ENCODE measurements at regions not wholly inside any gene's neighbourhood (a gene's known extent, or its start where the extent isn't known, plus 50 kb on each side); places are given as distances from the start of the nearest gene placed in this dataset.
"Not testable (repeated sequence)": the region's sequence is repeated elsewhere in the genome, so short reads cannot be mapped to it uniquely, and the experiment has no call there.

GRCh38 chr4:127256500-127256899 lies 376.3 kb upstream of the INTU start:
- ATAC-seq (no peak), DNase-seq (no peak)
- no peaks in the 10 kb centered on the region for H3K36me3 Mint-ChIP-seq (ENCODE audit: insufficient read depth)
- H3K4me1 Mint-ChIP-seq (ENCODE audit: low read depth), result no peaks in the 10 kb centered on the region
- no peak overlapping the region for H3K4me3 Mint-ChIP-seq
- peaks cover under 1% of the 10 kb centered on the region for H3K9me3 Mint-ChIP-seq
- H3K27me3 Mint-ChIP-seq (ENCODE audit: low read depth), result no peaks in the 10 kb centered on the region

GRCh38 chr4:127261476-127261875 lies 371.3 kb upstream of the INTU start:
- Mint-ChIP-seq H3K4me3 (no peak overlapping the region), H3K36me3 (ENCODE audit: insufficient read depth) (no peaks in the 10 kb centered on the region), H3K4me1 (ENCODE audit: low read depth) (no peaks in the 10 kb centered on the region)

GRCh38 chr4:127268367-127268766 lies 364.4 kb upstream of the INTU start:
- peaks cover 13% of the 10 kb centered on the region for H3K9me3 Mint-ChIP-seq
- DNase-seq (no peak), ATAC-seq (no peak)
- no peaks in the 10 kb centered on the region for H3K4me1 Mint-ChIP-seq (ENCODE audit: low read depth)
- no peak overlapping the region for H3K4me3 Mint-ChIP-seq
- H3K36me3 Mint-ChIP-seq (ENCODE audit: insufficient read depth), result no peaks in the 10 kb centered on the region
- no peaks in the 10 kb centered on the region for H3K27me3 Mint-ChIP-seq (ENCODE audit: low read depth)

More at GRCh38 chr4:127261476-127261875, 371.3 kb upstream of the INTU start:
- H3K27me3 Mint-ChIP-seq (ENCODE audit: low read depth), result no peaks in the 10 kb centered on the region
- H3K9me3 Mint-ChIP-seq, result peaks cover 3% of the 10 kb centered on the region
- no peak for DNase-seq
- no peak for ATAC-seq

- H3K36me3 Mint-ChIP-seq (ENCODE audit: insufficient read depth); ATAC-seq; H3K4me1 Mint-ChIP-seq (ENCODE audit: low read depth); H3K4me3 Mint-ChIP-seq; H3K27me3 Mint-ChIP-seq (ENCODE audit: low read depth); DNase-seq: not testable (repeated sequence)
- H3K9me3 Mint-ChIP-seq, result peaks cover 20% of the 10 kb centered on the region
Measured at GRCh38 chr4:127277023-127277422, 355.7 kb upstream of the INTU start.

GRCh38 chr4:127284236-127284635 lies 348.5 kb upstream of the INTU start:
- Mint-ChIP-seq H3K4me1 (ENCODE audit: low read depth) (no peaks in the 10 kb centered on the region), H3K27me3 (ENCODE audit: low read depth) (no peaks in the 10 kb centered on the region), H3K4me3 (no peak overlapping the region), H3K9me3 (peaks cover 4% of the 10 kb centered on the region), H3K36me3 (ENCODE audit: insufficient read depth) (no peaks in the 10 kb centered on the region)
- no peak for ATAC-seq
- DNase-seq, result no peak

GRCh38 chr4:127291316-127291715 lies 341.4 kb upstream of the INTU start:
- H3K9me3 Mint-ChIP-seq, result peaks cover 21% of the 10 kb centered on the region
- DNase-seq (no peak), ATAC-seq (no peak)

GRCh38 chr4:127293496-127293895 lies 339.3 kb upstream of the INTU start:
- ATAC-seq (no peak), DNase-seq (no peak)
- Mint-ChIP-seq H3K27me3 (ENCODE audit: low read depth) (no peaks in the 10 kb centered on the region), H3K36me3 (ENCODE audit: insufficient read depth) (no peaks in the 10 kb centered on the region), H3K4me3 (no peak overlapping the region), H3K4me1 (ENCODE audit: low read depth) (no peaks in the 10 kb centered on the region), H3K9me3 (peaks cover 22% of the 10 kb centered on the region)

More at GRCh38 chr4:127291316-127291715, 341.4 kb upstream of the INTU start:
- no peak overlapping the region for H3K4me3 Mint-ChIP-seq
- H3K36me3 Mint-ChIP-seq (ENCODE audit: insufficient read depth), result no peaks in the 10 kb centered on the region
- H3K4me1 Mint-ChIP-seq (ENCODE audit: low read depth), result no peaks in the 10 kb centered on the region
- H3K27me3 Mint-ChIP-seq (ENCODE audit: low read depth), result no peaks in the 10 kb centered on the region

- H3K4me1 Mint-ChIP-seq (ENCODE audit: low read depth), result no peaks in the 10 kb centered on the region
- H3K36me3 Mint-ChIP-seq (ENCODE audit: insufficient read depth), result no peaks in the 10 kb centered on the region
- H3K4me3 Mint-ChIP-seq, result no peak overlapping the region
- ATAC-seq (no peak), DNase-seq (no peak)
- peaks cover 29% of the 10 kb centered on the region for H3K9me3 Mint-ChIP-seq
- H3K27me3 Mint-ChIP-seq (ENCODE audit: low read depth), result no peaks in the 10 kb centered on the region
Measured at GRCh38 chr4:127304356-127304755, 328.4 kb upstream of the INTU start.

GRCh38 chr4:127307996-127308395 lies 324.8 kb upstream of the INTU start:
- Mint-ChIP-seq H3K27me3 (ENCODE audit: low read depth) (no peaks in the 10 kb centered on the region), H3K4me3 (no peak overlapping the region), H3K36me3 (ENCODE audit: insufficient read depth) (no peaks in the 10 kb centered on the region), H3K9me3 (peaks cover 30% of the 10 kb centered on the region), H3K4me1 (ENCODE audit: low read depth) (no peaks in the 10 kb centered on the region)
- ATAC-seq (no peak), DNase-seq (no peak)

- Mint-ChIP-seq H3K27me3 (ENCODE audit: low read depth) (no peaks in the 10 kb centered on the region), H3K4me3 (no peak overlapping the region), H3K9me3 (peaks cover 41% of the 10 kb centered on the region), H3K4me1 (ENCODE audit: low read depth) (no peaks in the 10 kb centered on the region), H3K36me3 (ENCODE audit: insufficient read depth) (no peaks in the 10 kb centered on the region)
- DNase-seq (no peak), ATAC-seq (no peak)
Measured at GRCh38 chr4:127309369-127310102, 323.2 kb upstream of the INTU start.

GRCh38 chr4:127311371-127311770 lies 321.4 kb upstream of the INTU start:
- Mint-ChIP-seq H3K4me1 (ENCODE audit: low read depth) (no peaks in the 10 kb centered on the region), H3K4me3 (no peak overlapping the region), H3K9me3 (peaks cover 48% of the 10 kb centered on the region), H3K27me3 (ENCODE audit: low read depth) (no peaks in the 10 kb centered on the region), H3K36me3 (ENCODE audit: insufficient read depth) (no peaks in the 10 kb centered on the region)
- ATAC-seq (no peak), DNase-seq (no peak)

GRCh38 chr4:127311924-127312323 lies 320.8 kb upstream of the INTU start:
- no peak for ATAC-seq
- no peak overlapping the region for H3K4me3 Mint-ChIP-seq
- H3K4me1 Mint-ChIP-seq (ENCODE audit: low read depth), result no peaks in the 10 kb centered on the region
- no peaks in the 10 kb centered on the region for H3K27me3 Mint-ChIP-seq (ENCODE audit: low read depth)
- no peaks in the 10 kb centered on the region for H3K36me3 Mint-ChIP-seq (ENCODE audit: insufficient read depth)
- H3K9me3 Mint-ChIP-seq, result peaks cover 52% of the 10 kb centered on the region
- DNase-seq, result no peak

- Mint-ChIP-seq H3K4me3 (no peak overlapping the region), H3K9me3 (peaks cover 49% of the 10 kb centered on the region), H3K27me3 (ENCODE audit: low read depth) (no peaks in the 10 kb centered on the region), H3K36me3 (ENCODE audit: insufficient read depth) (no peaks in the 10 kb centered on the region), H3K4me1 (ENCODE audit: low read depth) (no peaks in the 10 kb centered on the region)
- DNase-seq (no peak), ATAC-seq (no peak)
Measured at GRCh38 chr4:127313767-127314166, 319.0 kb upstream of the INTU start.

- Mint-ChIP-seq H3K9me3 (peaks cover 29% of the 10 kb centered on the region), H3K27me3 (ENCODE audit: low read depth) (no peaks in the 10 kb centered on the region), H3K4me1 (ENCODE audit: low read depth) (no peaks in the 10 kb centered on the region), H3K4me3 (no peak overlapping the region), H3K36me3 (ENCODE audit: insufficient read depth) (no peaks in the 10 kb centered on the region)
- no peak for DNase-seq
- ATAC-seq, result no peak
Measured at GRCh38 chr4:127327491-127327890, 305.3 kb upstream of the INTU start.

- Mint-ChIP-seq H3K4me1 (ENCODE audit: low read depth) (no peaks in the 10 kb centered on the region), H3K9me3 (peaks cover 10% of the 10 kb centered on the region), H3K4me3 (no peak overlapping the region), H3K27me3 (ENCODE audit: low read depth) (no peaks in the 10 kb centered on the region), H3K36me3 (ENCODE audit: insufficient read depth) (no peaks in the 10 kb centered on the region)
- ATAC-seq (no peak), DNase-seq (no peak)
Measured at GRCh38 chr4:127335073-127335620, 297.6 kb upstream of the INTU start.
